ENCODE measurements at regions not wholly inside any gene's neighbourhood (a gene's known extent, or its start where the extent isn't known, plus 50 kb on each side); places are given as distances from the start of the nearest gene placed in this dataset.
A peak's percentile ranks its signal among the peaks of the same experiment; 100 is the strongest.

DNA sequence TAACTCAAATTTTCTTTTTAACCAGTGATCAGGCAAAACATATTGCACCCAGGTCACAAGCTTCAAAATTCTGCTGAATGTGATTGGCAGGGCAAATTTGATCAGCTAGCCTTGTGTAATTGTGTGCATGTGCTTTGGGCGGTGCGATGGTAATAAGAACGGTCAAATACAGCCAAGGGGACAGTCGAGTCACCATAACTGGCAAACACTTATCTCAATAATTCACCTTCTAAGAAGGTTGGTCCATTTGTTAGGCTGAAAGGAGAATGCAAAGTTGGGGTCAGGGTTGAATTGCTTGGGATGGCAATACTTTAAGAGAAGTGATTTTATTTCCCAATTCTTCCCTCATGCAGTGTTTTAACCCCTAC lies 302.4 kb upstream of the PDZRN3 start:
- no peak for DNase-seq

DNA sequence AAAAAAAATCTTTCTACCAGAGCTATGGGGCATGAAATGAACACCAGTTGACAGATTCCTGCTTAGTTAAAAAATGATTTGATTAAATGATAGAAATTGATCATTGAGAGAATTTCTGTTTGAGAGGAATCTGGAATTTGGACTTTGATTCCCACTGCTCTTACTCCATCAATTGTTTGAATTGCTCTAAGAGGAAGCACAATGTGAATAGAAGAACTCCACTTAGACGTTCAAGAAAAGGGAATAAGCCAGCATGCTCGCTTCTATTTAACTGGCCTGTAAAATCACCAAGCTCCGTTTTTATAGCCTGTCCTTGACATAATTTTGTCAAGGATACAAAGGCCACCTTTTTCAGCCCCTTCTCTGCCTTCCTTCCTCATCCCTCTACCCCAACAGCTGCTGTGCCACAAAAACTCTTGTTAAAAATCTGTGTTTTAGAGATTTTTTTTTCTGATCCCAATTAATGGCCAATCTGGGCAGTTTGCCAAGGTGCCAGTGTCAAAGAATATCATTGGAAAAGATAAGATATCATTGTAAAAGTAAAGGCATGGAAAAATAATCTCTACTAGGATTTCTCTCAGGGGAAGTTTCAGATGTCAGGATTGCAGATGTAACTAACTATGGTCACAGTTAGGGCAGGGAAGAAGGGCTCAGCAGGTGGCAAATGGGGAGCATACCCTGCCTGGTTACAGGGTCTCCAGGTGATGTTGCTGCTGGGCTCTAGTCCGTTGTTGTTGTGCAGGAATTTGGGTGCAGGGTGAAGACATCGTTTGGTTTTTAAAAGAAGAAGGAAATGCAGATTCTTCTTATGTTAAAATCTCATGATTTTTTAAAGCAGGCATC lies 301.8 kb upstream of the PDZRN3 start:
- no peak for DNase-seq

DNA sequence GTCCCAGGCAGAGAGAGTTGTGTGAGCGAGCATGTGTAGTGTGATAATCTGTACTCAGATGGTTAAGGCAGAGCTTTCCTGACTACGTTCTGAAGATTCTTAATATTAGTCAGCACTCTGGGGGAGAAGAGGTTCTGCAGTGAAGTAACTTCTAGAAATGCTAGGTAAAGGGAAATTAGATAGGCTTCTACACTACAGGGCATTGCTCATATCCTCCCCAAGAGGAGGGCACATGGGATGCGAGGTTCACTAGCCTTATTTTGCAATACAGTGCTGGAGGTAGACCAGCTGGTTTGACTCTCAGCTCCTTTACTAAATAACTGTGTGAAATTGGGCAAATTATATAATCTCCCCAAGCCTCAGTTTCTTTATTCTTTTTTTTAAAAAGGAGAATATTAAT lies 300.3 kb upstream of the PDZRN3 start:
- DNase-seq, result no peak

DNA sequence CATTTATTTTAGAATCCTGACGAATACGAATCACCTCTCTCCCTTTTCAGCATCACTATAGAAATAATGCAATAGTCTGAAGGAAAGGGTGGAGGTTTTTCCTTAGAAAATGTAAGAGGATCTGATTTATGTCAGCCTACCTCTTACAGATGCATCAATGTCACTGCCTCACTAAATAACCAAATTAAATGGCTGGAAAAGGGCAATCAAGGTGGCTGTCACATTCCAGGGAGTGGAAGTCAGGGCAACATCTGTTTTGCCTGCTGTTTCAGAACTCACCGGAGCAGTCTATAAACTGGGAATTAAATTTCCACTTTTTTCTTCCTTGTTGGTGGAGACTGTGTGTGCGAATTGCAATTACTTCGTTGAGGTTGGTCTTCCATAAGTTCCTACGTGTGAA lies 299.3 kb upstream of the PDZRN3 start:
- DNase-seq, result no peak

DNA sequence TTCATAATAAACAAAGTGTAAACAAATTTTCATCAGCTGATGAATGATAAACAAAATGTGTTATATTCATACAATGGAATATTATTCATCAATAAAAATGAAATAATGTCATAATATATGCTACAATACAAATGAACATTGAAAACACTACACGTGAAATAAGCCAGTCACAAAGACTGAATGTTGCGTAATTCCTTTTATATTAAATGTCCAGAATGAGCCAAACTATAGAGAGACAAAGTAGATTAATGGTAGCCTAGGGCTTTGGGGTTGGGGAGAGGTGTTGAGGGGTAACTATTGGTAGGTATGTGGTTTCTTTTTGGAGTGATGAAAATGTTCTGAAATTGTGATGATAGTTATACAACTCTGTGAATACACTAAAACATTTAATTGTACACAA lies 292.9 kb upstream of the PDZRN3 start:
- DNase-seq, result no peak

DNA sequence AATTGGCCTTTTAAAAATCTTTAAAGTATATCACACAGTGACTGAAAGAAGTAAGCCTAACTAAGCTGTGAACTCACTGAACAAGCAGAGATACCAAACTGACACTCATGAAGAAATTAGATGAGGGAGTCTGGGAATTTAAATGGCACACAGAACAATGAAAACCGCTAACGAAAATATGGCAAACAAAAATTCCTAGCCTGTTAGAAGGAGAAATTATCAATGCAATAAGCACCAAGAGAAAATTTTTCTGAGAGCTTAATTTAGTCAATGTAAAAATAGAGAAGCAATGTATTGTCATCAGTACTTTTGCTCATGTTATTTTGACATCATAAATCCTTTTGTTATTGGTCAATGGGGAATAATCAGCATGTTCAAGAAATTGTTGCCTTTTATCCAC lies 291.1 kb upstream of the PDZRN3 start:
- DNase-seq, result no peak

DNA sequence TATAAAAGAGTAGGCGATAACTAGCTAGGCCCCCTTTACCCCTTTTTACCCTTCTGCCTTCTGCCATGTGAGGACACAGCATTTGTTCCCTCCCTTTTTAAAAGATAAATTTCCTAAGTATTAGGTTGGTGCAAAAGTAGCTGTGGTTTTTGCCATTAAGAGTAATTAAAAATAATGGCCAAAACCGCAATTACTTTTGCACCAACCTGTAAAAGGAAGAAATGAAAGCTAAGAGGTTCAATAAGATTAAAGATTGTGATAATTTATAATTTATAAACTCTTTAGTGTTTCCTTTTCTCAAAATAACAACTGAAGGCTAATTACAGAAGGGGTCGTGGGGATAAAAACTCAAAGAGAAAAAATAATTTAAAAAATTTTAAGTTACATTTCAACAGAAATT lies 283.5 kb upstream of the PDZRN3 start:
- no peak for DNase-seq

DNA sequence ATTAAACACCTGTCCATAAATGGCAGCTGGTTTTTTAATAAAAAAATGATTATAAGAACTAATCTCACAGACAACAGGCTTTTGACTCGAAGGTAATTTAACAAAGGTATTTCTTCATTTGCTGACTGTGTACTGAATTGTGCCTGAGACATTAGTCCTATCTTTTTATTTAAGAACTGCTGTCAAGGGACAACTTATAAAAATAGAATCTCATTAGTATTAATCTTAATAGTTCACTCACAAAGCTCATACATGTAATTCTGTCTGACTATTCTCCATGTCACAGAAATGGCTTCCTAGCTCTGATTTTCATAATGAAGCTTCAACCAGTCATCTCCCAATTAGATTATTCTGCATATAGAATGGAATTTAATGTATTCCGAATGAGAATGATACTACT lies 276.9 kb upstream of the PDZRN3 start:
- DNase-seq, result no peak

DNA sequence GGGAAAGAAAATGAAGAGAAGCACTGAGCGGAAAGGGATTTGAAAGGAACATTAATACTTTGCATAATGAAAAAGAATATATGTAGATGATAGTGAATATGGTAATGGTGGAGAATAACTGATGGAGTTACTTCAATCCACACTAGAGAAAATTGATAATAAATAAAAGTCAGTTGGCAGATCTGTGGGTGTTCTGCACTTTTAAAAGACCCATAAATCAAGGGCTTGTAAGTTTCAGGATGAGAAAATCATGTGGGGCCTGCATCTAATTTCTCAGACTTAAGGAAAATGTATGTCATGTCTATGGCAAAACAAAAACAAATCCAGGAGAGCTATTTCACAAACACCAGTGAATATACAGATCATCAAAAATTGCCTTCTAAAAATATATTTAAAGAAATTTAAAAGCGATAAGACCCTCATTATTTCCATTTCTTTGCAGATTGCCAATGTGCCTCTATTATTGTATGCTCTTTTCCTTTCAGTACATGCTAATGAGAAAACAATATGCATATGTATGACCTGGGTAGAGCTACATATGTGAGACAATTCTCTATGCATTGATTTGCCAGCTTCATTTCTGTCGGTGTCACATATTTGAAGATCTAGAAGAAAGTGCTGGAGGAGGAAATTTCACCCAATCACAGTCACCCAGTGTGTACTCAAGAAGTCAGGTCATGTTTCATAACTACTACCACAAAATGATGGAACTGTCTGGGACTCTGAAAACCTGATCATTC lies 269.9 kb upstream of the PDZRN3 start:
- DNase-seq, result no peak

DNA sequence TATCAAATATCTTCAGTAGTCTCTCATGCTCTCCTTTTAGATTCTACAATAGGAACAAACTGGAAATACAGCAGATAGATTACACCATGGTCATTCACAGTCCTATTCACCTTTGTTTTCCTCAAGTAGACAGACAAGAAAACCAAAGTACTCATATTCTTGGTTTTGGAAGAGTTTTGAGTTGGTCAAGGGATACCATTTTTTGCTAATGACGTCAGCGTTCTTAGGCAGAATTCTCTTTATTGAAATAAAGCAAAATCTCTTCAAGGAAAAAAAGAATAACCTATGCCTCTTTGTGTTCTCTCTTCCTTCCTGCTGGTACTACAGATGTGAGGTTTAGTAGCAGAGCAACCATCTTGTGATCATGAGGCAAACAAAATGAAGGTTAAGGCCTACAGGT lies 268.3 kb upstream of the PDZRN3 start:
- DNase-seq, result no peak

DNA sequence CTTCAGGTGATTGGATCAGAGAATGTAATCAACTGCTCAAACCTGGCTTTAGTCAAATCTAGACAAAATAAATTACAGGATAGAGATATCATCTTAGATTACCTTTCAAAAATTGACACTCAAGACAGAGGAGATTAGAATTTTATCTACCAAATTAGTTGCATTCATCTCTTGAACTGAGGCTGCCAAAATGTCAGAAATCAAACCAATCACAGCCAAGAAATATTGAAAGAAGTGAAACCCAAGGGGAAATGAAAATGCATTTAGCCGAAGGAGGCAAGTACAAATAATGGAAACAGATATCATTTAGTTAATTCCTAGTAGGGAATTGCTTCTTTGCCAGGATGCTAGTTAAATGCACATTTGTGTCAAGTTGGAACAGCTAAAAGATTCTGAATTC lies 261.1 kb upstream of the PDZRN3 start:
- DNase-seq, result no peak

DNA sequence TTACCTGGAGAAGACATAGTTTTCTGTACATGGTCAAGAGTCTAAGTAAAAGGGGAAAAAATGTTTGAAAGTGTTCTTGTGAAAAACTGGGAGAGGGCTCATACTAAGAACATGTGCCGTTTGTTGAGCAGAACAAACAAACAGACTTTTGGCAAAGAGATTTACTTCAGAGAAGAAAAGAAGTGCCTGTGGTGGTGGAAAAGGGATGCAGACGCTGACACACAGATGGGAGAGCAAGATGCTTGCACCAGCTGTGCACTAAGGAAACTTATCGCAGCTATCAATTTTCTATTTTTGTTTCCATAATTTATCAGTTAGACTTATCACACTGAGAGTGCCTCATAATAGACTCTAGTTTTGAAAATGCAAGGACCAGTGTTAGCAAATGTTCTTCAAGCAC lies 259.6 kb upstream of the PDZRN3 start:
- no peak for DNase-seq

DNA sequence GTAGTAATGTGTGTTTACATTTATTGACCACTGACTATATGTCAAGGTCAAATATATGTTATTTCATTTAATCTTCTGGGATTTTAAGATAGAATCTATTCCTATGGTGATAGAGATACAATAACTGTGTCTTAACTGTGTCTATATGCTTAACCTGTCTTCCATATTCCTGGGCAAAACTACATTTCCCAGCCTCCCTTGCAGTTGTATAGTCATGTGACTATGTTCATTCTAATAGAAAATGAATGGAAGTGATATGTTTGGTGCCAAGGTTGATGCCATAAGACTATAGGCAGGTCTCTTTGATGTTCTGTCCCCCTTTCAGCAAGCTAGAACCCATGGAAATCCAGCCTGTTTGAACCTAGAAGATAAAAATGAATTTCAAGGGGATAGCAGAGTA lies 258.8 kb upstream of the PDZRN3 start:
- no peak for DNase-seq

DNA sequence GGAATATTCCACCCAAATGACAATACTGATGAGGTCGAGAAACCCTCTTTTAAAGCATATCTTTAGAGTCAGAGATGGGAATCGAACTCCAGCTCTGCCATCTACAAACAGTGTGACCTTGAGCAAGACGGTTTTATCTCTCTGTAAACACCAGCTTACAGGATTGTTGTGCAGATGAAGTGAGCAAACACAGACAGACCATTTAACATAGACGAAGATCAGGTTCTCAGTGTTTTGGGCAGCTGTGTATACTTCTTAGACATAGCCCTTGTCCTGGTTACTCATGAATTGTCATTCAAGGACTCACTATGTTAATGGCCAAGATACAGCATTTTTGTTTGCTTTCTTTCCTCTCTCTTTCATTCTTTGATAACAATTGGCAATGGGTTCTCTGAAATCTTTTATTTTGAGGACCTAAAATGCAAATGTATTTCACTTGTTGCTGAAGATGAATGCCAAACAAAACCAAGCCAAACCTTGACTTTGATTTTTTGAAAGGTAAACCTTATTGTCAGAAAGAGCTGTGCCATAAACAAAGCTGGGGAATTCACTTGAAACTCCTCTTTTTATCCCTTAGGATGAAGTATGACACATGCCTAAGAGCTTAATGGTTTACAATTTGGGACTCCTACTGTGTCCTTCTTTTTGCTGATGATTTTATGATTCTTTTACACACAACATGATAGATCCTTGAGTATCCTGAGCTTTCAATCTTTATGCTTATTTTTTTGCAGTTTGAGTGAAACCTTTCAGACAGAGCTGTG lies 250.0 kb upstream of the PDZRN3 start:
- DNase-seq, result peak in 1 of 2 experiments; percentile 18

DNA sequence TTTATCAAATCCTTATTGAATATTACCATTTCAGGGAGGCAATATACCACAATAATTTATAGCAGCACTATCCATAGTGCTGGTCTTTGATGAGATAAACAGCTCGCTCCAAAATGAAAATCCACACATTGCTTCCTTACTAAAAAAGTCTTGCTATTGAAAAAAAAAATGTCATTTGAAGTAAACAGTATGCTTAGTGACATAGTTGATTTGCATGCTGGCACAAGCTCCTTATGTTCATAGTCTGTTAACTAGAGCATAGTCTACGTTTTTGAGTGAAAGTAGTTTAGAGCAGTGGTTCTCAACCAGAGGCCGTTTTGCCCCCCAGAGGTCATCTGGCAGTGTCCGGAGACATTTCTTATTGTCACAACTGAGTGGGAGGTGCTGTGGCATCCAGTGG lies 249.4 kb upstream of the PDZRN3 start:
- DNase-seq, result no peak

DNA sequence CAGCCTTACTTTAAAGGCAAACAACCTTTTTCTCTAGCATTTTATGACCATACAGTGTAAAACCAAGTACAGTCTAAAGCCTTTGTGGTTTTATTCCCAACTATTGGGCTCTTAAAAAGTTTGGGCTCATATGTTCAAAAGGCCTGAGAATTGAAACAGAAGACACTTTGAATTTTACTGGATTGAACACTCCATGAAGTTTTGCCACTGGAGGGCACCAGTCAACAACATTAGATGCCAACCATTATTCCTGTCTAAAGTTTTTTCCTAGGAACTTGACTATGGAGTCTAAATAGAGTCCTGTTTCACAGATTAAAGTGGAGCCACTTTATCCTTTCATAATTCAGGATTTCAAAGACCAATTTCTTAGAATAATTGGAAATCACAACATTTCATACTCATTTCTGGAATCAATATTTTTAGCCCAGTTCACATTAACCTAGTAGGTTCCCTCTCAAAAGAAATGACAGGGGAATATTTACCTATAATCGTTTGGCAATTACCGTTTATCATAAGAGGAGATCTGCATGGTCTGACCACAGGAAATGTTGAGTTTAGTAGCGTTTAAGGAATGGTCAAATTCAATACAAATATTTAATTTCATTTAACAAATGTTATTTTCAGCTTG lies 244.1 kb upstream of the PDZRN3 start:
- peak in 1 of 2 experiments; percentile 1 for DNase-seq

DNA sequence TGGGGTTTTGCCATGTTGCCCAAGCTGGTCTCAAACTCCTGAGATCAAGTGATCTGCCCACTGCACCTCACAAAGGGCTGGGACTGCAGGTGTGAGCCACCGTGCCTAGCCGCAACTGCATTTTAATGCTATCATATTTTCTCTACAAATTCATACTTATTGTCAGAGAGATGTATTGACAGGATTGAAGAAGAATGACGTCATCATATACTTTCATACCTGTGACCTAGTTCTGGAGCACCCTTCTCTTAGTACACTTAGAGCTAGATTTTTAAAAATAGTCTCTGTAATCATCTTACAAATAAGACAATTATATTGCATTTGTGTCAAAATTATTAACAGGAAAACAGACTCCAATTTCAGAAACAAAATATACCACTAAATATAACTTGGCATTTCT lies 242.8 kb upstream of the PDZRN3 start:
- no peak for DNase-seq

DNA sequence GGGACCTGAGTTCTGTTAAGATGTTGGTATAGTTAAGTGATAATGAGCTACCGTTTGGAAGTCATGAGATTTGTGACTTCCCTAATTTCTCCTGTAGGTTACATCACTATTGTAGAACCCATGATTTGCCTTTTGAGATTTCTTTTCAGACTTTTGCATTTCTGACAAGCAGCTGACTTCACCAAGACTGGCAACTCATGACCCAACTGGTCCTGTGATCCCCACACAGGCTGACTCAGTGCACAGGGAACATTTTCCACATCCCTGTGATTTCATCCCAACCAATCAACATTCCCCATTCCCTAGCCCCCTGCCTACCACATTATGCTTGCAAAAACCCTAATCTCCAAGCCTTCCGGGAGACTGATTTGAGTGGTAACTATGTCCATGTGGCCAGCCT lies 242.1 kb upstream of the PDZRN3 start:
- DNase-seq, result no peak

DNA sequence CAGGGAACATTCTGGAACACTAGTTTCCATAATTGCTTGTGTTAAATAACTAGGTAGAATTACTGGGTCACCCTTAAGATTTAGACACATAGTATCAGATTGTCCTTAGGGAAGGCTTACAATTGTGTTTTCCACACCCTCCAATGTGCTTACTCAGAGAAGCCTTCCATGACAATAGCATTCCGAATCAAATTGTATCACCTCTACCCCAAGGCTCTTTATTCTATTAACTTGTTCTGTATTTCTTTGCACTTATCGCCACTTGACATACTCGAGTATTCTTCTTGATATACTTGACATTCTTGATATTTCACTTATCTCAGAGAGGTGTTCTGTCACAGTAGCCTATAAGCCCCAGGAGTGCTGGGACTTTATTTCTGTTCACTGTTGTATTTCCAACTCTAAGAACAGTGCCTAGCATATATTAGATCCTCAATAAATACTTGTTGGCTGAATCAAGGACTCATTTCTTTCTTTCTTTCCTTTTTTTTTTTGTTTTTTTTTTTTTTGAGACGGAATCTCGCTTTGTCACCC lies 238.9 kb upstream of the PDZRN3 start:
- DNase-seq, result no peak

DNA sequence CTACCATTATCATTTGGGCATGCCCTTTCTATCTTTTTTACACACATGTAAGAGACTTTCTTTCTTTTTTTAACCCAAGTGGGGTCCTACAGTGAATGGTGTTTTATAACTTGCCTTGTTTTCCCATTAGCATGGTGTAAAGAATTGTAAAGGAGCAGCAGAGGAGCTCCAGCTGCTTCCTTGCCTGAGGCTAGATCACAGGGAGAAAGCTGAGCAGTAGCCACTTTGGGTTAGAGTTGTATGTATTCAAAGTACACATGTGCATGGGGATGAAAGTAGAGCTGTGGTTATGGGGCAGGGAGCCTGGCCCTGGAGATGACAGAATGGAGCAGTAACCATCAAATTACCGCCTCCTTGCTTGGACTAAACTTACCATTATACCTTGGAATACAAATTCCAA lies 231.1 kb upstream of the PDZRN3 start:
- no peak for DNase-seq

DNA sequence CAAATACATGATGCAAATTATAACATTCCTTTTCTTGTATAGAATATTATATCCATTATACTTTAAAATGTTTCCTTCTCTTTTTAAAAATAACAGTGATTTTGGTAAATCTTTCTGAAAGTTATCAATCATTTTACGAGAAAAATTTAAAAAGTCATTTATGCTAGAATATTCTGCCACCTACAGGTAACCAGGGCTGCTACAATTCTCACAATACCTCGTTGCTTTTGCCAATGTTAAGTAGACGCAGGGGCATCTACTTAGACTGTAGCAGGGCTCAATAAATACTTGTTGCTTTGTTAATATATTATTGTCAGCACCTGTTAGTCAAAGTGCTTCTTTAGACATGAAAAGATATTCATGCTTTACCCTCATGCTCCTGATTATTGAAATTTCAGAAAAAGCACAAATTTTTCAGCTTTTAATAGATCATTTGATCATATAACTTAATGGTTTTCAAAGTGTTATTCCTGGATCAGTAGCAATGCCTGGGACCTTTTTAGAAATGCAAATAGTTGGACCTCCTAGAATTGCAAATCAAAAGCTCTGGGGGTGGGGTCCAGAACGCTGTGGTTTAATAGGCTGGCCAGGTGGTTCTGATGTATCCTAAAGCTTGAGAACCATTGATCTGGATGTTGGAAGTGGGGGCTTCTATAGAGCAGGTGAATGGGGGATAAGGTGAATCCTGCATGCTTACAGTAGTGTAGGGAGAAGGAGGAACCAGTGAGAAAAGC lies 223.6 kb upstream of the PDZRN3 start:
- peak; percentile 2 to 7 for DNase-seq

DNA sequence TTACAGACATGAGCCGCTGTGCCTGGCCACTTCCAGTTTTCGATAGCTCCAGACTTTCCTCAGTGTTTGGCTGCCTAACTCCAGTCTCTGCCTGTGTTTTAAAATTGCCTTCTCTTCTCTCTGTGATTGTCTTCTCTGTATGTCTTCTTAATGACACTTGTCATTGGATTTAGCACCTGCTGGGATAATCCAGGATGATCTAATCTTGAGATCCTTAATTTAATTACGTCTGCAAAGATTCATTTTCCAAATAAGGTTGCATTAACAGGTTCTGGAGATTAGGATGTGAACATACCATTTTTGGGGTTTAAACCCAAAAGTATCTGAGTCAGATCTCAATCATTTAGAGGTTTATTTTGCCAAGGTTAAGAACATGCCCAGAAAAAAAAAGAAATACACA lies 222.2 kb upstream of the PDZRN3 start:
- no peak for DNase-seq
